ENCODE measurements at regions not wholly inside any gene's neighbourhood (a gene's known extent, or its start where the extent isn't known, plus 50 kb on each side); places are given as distances from the start of the nearest gene placed in this dataset.

- Histone ChIP-seq H3K79me2 (ENCODE audit: control insufficient read depth, insufficient read depth, low read length) (no peaks in the 10 kb centered on the region), H3K36me3 (ENCODE audit: control insufficient read depth in 2 of 2, insufficient read depth in 2 of 2, low read length in 1 of 2) (no peaks in the 10 kb centered on the region), H3K9ac (ENCODE audit: control insufficient read depth, insufficient read depth, low read length) (no peak overlapping the region), H3K27me3 (replicated peaks in 1 of 2; ENCODE audit: control insufficient read depth in 2 of 2, insufficient read depth in 2 of 2, low read length in 1 of 2) (no peaks in the 10 kb centered on the region; a peak in 1 of 4 replicates), H2AFZ (ENCODE audit: control insufficient read depth, low read depth, low read length) (no peak overlapping the region), H3K4me2 (ENCODE audit: control insufficient read depth, insufficient read depth) (no peak overlapping the region), H3K27ac (ENCODE audit: control insufficient read depth, insufficient read depth) (no peak overlapping the region), H3K4me1 (ENCODE audit: control insufficient read depth, insufficient read depth, low read length) (no peaks in the 10 kb centered on the region), H3K4me3 (no peak overlapping the region), H3K9me3 (replicated peaks; ENCODE audit: control insufficient read depth, insufficient read depth, low read length) (no peaks in the 10 kb centered on the region), H4K20me1 (ENCODE audit: control insufficient read depth, insufficient read depth) (no peaks in the 10 kb centered on the region)
- ChIA-PET SMC1A (ENCODE audit: uncharacterized antibody, unreplicated experiment) (no interaction called here), RAD21 (ENCODE audit: unreplicated experiment) (no interaction called here), POLR2A (no interaction called here), CTCF (no interaction called here)
- in situ Hi-C loops (cut with MboI), result no loop called here
- ATAC-seq, result no peak
- 21% methylated on average over 15 of the region's 15 CpGs for WGBS (ENCODE audit: insufficient coverage, insufficient replicate concordance, low lambda C conversion rate, missing lambda C conversion rate)
- TF ChIP-seq ZNF24 (IDR thresholded peaks at IDR 0.05) (no peak), MYC (IDR thresholded peaks at IDR 0.05; ENCODE audit: insufficient read depth, insufficient read length, insufficient replicate concordance, low read length, severe bottlenecking) (no peak), MTA2 (IDR thresholded peaks at IDR 0.05; ENCODE audit: low read depth) (no peak), IKZF1 (conservative IDR thresholded peaks at IDR 0.05) (no peak), KAT2A (conservative IDR thresholded peaks at IDR 0.05; ENCODE audit: control insufficient read depth, low read depth, low read length) (no peak)
- TF ChIP-seq, protein P1, sequence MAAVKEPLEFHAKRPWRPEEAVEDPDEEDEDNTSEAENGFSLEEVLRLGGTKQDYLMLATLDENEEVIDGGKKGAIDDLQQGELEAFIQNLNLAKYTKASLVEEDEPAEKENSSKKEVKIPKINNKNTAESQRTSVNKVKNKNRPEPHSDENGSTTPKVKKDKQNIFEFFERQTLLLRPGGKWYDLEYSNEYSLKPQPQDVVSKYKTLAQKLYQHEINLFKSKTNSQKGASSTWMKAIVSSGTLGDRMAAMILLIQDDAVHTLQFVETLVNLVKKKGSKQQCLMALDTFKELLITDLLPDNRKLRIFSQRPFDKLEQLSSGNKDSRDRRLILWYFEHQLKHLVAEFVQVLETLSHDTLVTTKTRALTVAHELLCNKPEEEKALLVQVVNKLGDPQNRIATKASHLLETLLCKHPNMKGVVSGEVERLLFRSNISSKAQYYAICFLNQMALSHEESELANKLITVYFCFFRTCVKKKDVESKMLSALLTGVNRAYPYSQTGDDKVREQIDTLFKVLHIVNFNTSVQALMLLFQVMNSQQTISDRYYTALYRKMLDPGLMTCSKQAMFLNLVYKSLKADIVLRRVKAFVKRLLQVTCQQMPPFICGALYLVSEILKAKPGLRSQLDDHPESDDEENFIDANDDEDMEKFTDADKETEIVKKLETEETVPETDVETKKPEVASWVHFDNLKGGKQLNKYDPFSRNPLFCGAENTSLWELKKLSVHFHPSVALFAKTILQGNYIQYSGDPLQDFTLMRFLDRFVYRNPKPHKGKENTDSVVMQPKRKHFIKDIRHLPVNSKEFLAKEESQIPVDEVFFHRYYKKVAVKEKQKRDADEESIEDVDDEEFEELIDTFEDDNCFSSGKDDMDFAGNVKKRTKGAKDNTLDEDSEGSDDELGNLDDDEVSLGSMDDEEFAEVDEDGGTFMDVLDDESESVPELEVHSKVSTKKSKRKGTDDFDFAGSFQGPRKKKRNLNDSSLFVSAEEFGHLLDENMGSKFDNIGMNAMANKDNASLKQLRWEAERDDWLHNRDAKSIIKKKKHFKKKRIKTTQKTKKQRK (IDR thresholded peaks at IDR 0.05; ENCODE audit: low read depth, low read length), result no peak
- intact Hi-C loops (cut with micrococcal nuclease; ENCODE audit: unreplicated experiment), result no loop called here
- no TSS peak for BruUV-seq (replicated peaks)
- no peak for DNase-seq (ENCODE audit: low read depth, low spot score)
- FAIRE-seq, result no peak
Observed at GRCh38 chr20:48260129-48260756, 475.0 kb upstream of the SULF2 start.
